ENCODE measurements at regions not wholly inside any gene's neighbourhood (a gene's known extent, or its start where the extent isn't known, plus 50 kb on each side); places are given as distances from the start of the nearest gene placed in this dataset.

DNA sequence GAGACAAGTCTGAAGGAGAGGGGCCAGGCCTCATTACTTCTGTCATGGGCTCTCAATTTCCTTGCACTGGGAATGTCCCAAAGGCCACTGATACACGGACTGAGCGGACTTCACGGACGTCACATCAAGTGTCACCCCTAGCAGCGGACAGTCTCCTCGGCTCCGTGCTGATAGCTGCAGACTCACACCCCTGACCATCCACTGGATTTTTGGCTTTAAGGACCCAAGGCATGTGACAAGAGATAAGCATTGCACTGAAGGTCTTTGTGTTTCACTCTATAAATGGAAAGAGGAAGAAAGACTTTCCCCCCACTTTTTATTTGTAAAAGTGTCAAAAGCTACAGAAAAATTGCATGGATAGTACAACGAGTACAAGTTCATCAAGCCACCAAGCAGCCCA lies 200.4 kb upstream of the FGGY start:
- TF ChIP-seq CTCF (IDR thresholded peaks at IDR 0.05) (no peak), POLR2A (IDR thresholded peaks at IDR 0.05) (no peak)

Data from uterus (tissue), 2 donors.